GM12874 (cell line): ENCODE measurements at regions not wholly inside any gene's neighbourhood (a gene's known extent, or its start where the extent isn't known, plus 50 kb on each side); places are given as distances from the start of the nearest gene placed in this dataset.

Source experiments
- TF ChIP-seq, protein P1 (sequence below): IDR thresholded peaks from 2 replicates; pipeline ENCODE4 v1.5.1; 2011; ENCODE audit warnings: low read depth, mild to moderate bottlenecking, control low read depth, low read length, moderate library complexity; ENCODE audit not compliant: insufficient read depth

DNA sequence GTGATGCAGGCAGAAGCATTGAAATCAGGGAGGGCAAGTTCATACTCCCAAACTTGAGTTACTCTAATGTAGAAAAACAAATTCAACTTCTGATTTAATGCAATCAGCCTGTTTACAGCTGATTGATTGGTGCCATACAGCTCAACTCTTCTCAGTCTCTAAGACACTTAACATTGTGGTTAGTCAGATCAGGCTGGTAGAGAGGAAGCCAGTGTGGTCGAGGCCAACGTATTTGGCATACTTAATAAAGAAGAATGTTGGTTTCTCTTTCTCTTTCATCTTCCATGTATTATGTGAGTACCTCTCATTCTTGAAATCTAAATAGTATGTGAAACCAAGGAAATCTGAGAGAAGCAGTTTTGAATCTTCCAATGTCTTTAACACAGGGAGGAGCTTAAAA is 255.0 kb upstream of the SLITRK1 start:
- TF ChIP-seq, protein P1, sequence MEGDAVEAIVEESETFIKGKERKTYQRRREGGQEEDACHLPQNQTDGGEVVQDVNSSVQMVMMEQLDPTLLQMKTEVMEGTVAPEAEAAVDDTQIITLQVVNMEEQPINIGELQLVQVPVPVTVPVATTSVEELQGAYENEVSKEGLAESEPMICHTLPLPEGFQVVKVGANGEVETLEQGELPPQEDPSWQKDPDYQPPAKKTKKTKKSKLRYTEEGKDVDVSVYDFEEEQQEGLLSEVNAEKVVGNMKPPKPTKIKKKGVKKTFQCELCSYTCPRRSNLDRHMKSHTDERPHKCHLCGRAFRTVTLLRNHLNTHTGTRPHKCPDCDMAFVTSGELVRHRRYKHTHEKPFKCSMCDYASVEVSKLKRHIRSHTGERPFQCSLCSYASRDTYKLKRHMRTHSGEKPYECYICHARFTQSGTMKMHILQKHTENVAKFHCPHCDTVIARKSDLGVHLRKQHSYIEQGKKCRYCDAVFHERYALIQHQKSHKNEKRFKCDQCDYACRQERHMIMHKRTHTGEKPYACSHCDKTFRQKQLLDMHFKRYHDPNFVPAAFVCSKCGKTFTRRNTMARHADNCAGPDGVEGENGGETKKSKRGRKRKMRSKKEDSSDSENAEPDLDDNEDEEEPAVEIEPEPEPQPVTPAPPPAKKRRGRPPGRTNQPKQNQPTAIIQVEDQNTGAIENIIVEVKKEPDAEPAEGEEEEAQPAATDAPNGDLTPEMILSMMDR, result no peak

DNA sequence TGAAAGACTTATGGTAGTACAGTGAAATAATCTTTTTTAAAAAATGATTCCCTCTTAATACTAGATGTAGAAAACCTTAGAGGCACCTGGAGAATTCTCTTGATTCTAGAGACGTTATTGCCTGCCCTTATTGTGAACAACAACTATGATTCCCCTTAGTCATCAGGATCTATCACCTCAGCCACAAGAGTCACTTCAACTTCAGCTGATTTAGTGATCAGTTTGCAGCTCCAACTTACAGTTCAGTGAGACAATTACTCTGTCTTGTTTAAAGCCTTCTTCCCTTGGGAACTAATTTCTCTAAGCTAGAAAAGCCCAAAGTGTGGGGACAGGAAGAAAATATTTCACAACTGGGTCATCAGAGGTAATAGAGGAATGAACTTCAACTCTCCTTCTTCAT is 254.3 kb upstream of the SLITRK1 start:
- TF ChIP-seq, protein P1, result no peak

DNA sequence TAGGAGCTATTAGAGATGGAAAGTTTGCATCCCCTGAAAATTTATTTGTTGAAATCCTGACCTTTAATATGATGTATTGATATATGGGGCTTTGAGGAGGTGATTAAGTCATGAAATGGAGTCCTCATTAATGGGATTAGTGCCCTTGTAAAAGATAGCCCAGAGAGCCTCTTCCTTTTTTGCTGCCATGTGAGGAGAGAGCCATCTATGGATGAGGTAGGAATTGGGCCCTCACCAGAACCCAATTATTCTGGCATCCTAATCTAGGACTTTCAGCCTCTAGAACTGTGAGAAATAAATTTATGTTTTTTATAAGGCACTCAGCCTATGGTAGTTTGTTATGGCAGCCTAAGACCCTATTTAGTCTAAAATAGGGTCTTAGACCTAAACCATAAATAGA is 250.2 kb upstream of the SLITRK1 start:
- TF ChIP-seq, protein P1, result no peak

DNA sequence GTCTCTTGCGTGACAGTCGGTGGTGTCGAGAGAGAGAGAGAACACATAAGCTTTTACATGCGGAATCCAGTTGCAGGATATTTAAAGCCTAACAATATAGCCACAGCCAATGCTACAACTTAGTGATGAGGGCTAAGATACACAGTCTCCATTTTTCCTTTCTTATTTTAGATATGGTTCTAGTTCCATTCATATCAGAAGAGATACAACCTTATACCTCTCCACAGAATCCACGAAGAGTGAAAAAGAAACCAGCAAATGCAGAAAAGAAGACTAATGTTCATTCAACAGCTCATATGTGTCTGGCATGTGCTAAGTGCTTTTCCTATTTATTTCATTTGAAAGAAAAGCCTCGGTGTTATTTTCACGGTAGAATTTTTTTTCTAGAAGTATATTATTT is 249.0 kb upstream of the SLITRK1 start:
- TF ChIP-seq, protein P1, result no peak

DNA sequence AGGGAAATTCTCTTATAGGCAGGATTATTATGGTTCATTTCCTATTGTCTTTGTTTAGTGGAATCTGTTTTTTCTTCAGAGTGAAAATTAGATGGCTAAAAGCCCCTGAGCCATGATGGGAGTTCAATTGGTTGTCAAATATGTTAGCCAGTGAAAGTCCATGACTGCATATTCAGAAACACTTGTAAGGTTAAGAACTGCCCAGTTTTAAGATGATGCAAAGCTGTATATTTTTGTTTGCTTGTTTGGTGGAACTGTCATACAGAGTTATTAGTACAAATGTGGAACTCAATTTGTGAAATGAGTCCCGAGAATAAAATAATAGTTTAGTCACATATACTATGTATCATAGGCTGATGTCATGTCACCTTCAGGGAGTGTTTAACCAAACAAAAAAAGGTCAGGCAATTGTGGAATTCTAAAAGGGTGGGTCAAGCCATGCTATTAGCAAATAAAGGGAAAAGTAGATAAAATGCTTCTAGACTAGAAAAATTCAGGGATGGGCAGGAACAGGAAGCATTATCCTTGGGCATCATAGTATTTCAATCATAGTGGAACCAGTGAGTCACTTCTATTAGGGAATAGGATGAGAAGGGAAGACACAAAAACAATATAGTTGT is 248.3 kb upstream of the SLITRK1 start:
- TF ChIP-seq, protein P1, result no peak

DNA sequence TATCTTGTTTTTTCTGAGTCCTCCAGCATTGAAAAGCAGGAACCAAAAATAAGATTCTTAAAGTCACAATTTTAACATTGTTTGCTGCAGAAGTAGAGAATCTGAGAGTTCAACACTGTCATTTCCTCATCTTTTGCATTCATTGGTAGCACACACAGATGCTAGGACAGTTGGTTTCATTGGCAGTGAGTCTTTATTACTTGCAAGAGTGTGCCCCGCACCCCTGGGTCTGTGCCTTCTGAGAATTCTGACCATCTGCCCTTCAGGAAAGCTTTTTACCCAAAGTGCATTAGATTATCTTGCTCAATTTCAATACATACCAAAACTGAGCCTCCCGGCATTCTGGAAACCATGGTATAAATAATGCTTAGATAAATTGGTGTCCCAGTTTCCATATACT is 247.7 kb upstream of the SLITRK1 start:
- TF ChIP-seq, protein P1, result no peak

DNA sequence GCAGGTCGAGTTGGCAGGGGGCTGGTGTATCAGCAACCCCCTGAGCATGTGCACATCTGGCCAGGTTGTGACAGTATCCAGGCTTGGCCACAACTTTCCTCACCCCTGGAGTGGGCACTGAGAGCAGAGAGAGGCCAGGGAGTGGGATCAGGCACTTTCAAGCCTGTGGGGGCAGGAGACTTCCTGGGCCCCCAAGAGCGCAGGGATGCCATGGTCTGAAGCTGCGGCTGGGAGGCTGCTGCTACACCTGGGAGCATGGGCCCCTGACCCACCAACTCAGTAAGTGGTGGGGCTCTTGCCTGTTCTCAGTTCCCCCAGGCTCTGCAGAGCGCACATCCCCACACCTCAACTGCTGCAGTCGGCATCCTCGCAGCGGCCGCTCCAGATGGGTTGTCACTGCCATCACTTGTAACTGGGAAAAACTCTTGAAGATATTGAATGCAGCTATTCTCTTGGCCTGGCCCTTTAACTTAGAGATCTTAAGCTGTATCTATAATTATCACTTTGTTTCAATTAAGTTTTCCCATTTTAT is 245.4 kb upstream of the SLITRK1 start:
- TF ChIP-seq, protein P1, result no peak

DNA sequence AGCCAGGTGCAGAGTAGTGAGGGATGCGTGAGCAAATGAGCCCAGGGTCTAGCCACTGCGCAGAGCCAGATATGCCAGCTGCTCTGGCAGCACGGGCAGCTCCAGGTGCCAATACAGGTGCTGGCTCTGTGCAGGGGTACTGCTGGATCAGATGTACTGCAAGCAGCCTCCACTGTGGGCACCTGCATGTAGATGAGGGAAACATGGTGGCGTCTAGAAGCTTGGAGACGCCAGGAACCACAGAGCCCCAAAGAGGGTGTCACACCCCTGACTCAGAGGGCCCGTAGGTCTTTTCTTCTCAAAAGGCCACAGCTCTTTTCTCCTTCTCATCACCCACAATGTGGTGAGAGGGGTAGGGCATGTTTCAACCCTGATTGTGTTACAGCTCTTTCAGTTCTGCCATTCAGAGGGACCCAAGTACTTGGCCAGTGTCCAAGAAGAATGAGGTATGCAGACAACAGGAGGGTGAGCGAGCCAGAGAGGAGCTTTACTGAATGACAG is 244.4 kb upstream of the SLITRK1 start:
- TF ChIP-seq, protein P1, result no peak
